Central memory CD8-positive, alpha-beta T cell (primary cell): ENCODE measurements at regions not wholly inside any gene's neighbourhood (a gene's known extent, or its start where the extent isn't known, plus 50 kb on each side); places are given as distances from the start of the nearest gene placed in this dataset.

ENCODE experiments used
- ATAC-seq: fragments of 150-1000 bp; cut with Tn5 transposase; replicated peaks from 2 replicates; pipeline ENCODE4 v1.10.0; 2022; ENCODE audit warnings: mild to moderate bottlenecking, moderate FRiP score, moderate number of reproducible peaks; ENCODE audit not compliant: poor library complexity, severe bottlenecking; ENCODE audit errors: extremely low read depth
- DNase-seq, 2 donors: peaks; one replicate each; pipeline ENCODE4 v3.0.0; 2021; ENCODE audit warnings: low spot score in 2 of 2
- H3K27ac Mint-ChIP-seq: one replicate; pipeline ENCODE4 v1.8.0; 2022; ENCODE audit warnings: low read depth, mild to moderate bottlenecking, moderate library complexity, mixed read lengths
- H3K27me3 Mint-ChIP-seq: one replicate; pipeline ENCODE4 v1.8.0; 2022; ENCODE audit warnings: mixed read lengths
- H3K36me3 Mint-ChIP-seq: one replicate; pipeline ENCODE4 v1.8.0; 2022; ENCODE audit warnings: mild to moderate bottlenecking, moderate library complexity, mixed read lengths; ENCODE audit not compliant: insufficient read depth
- H3K4me1 Mint-ChIP-seq: one replicate; pipeline ENCODE4 v1.8.0; 2022; ENCODE audit warnings: mixed read lengths
- H3K4me3 Mint-ChIP-seq: one replicate; pipeline ENCODE4 v1.8.0; 2022; ENCODE audit warnings: mild to moderate bottlenecking, moderate library complexity, mixed read lengths
- H3K9me3 Mint-ChIP-seq: one replicate; pipeline ENCODE4 v1.8.0; 2022; ENCODE audit warnings: mixed read lengths

DNA sequence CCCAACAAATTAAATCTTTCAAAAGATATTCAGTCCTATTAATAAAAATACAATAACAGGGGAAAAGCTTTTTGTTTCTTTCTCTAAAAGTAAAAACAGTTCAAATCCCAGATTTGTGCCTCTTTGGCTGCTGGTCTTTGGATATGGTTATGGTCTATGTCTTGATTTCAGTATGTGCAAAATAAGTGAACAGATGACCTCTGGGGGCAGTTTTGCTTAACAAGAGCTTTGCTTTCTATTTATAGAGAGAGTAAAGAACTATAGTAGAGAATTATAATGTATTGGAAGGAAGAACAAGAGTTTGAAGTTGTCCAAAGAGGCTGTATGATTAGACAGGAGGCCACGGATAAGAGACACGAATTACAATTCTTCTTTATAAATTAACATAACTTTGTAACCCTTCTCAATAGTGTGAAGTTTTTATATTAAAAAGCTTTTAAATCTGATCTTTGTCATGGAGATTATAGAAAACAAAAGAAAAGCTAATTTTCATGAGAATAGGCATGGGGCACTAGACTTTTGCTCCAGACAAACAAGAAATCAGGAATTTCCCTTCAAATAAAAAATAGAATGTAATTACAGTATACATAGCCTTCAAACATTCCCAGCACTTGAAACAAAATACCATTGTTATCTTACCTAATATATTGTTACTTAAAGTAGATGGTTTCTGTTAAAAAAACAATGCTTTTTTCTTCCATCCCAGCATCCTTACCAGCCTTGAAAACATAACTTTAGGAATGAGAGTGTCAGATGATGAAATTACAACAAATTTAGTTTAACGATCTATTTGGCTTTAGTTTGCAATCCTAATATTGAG, 432.7 kb upstream of the ARHGEF26 start:
- H3K4me3 Mint-ChIP-seq = no peak overlapping the region
- no peaks in the 10 kb centered on the region for H3K4me1 Mint-ChIP-seq
- no peaks in the 10 kb centered on the region for H3K9me3 Mint-ChIP-seq
- no peak overlapping the region for H3K27ac Mint-ChIP-seq
- no peaks in the 10 kb centered on the region for H3K36me3 Mint-ChIP-seq
- ATAC-seq (no peak), DNase-seq (no peak)
- H3K27me3 Mint-ChIP-seq = no peaks in the 10 kb centered on the region

DNA sequence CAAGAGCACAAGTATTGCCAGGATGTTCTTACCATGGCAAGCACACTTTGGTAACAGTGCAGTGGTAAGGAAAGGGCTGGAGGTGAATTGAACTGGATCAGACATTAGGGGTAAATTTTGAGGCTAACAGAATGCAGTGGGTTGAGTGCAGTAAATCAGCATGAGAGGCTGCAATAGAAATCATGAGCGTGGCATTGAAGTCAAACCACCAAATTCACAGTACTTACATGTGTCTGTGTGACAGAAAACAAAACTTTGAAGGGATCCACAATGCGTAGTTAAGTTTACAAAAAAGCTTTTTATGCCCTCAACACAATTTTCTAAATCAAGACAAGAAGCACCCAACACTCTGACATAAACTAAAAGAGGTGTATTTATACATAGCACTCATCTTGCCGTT, 428.0 kb upstream of the ARHGEF26 start:
- no peaks in the 10 kb centered on the region for H3K36me3 Mint-ChIP-seq
- no peaks in the 10 kb centered on the region for H3K27me3 Mint-ChIP-seq
- H3K9me3 Mint-ChIP-seq = no peaks in the 10 kb centered on the region
- H3K27ac Mint-ChIP-seq = no peak overlapping the region
- no peaks in the 10 kb centered on the region for H3K4me1 Mint-ChIP-seq
- H3K4me3 Mint-ChIP-seq = no peak overlapping the region
- ATAC-seq (no peak), DNase-seq (no peak)

DNA sequence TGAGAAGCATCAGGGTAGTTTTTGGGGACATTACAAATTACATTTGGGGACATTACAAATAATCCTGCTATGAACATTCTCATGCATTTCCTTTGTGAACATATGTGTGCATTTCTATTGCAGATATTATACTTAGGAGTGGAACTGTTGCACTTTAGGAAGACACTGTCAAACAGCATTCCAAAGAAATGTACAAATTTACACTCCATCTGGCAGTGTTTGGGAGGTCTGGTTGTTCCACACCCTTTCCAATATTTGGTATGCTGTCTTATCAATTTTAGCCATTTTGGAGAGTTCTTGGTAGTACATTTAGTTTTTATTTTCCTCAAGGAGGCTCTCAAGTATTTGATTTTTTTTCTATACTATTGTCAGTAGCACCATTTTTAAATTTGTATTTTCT, 419.1 kb upstream of the ARHGEF26 start:
- H3K4me1 Mint-ChIP-seq = no peaks in the 10 kb centered on the region
- ATAC-seq (no peak), DNase-seq (no peak)
- peaks cover 39% of the 10 kb centered on the region for H3K27me3 Mint-ChIP-seq
- H3K27ac Mint-ChIP-seq = no peak overlapping the region
- no peak overlapping the region for H3K4me3 Mint-ChIP-seq
- H3K36me3 Mint-ChIP-seq = no peaks in the 10 kb centered on the region
- no peaks in the 10 kb centered on the region for H3K9me3 Mint-ChIP-seq

DNA sequence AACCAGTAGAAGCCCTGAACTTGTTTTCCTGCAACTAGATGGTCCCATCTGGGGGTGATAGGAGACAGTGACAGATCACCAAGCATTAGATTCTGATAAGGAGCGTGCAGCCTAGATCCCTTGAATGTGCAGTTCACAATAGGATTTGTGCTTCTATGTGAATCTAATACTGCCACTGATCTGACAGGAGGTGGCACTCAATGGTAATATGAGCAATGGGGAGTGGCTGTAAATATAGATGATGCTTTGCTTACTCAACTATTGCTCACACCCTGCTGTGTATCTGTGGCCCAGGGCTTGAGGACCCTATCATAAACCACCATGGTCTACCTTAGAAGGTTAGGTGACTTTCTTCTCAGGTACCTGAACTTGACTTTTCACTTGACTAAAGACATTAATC, 417.1 kb upstream of the ARHGEF26 start:
- Mint-ChIP-seq H3K27ac (no peak overlapping the region), H3K36me3 (no peaks in the 10 kb centered on the region), H3K4me3 (no peak overlapping the region), H3K9me3 (no peaks in the 10 kb centered on the region), H3K4me1 (no peaks in the 10 kb centered on the region), H3K27me3 (peaks cover 50% of the 10 kb centered on the region)
- ATAC-seq (no peak), DNase-seq (no peak)

DNA sequence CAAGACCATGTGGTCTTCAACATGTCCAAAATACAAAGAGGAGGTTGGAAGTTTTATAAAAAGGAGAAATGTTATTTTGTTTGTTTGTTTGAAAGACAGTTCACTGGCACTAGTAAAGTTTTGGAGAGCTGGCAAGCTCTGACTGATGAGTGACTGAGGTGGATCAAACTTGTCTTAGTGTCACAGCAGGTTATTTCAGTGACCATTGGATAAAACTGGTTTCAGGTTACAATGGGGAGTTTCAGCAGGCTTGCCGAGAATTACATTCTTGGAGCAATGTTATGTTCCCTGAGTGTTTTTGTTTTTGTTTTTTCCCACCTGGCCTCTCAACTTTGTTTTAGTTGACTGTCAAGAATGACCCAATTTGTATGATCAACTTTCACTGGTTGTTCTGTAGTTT, 414.5 kb upstream of the ARHGEF26 start:
- H3K27me3 Mint-ChIP-seq = peaks cover 71% of the 10 kb centered on the region
- no peak overlapping the region for H3K4me3 Mint-ChIP-seq
- H3K36me3 Mint-ChIP-seq = no peaks in the 10 kb centered on the region
- no peak for DNase-seq
- H3K4me1 Mint-ChIP-seq = no peaks in the 10 kb centered on the region
- no peaks in the 10 kb centered on the region for H3K9me3 Mint-ChIP-seq
- H3K27ac Mint-ChIP-seq = no peak overlapping the region
- no peak for ATAC-seq

DNA sequence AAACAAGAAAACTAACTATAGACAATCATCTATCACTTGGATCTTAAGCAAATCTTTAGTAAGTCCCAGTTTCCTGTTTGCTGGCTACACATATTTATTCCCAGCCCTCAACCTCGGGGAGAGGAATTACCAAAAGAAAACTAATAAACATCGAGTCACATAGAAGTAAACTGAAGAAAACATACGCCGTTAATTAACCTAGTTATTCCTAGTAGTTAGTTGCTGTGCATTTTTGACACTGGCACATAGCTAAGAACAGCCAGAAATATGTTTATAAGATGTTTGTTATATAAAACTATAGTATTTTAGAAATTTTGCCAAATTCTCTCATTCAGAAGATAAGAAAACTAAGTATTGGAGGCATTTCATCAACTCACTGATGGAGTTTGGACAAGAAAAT, 407.2 kb upstream of the ARHGEF26 start:
- H3K36me3 Mint-ChIP-seq = no peaks in the 10 kb centered on the region
- H3K4me3 Mint-ChIP-seq = no peak overlapping the region
- H3K27me3 Mint-ChIP-seq = peaks cover 36% of the 10 kb centered on the region
- H3K27ac Mint-ChIP-seq = no peak overlapping the region
- DNase-seq = no peak
- no peaks in the 10 kb centered on the region for H3K9me3 Mint-ChIP-seq
- ATAC-seq = no peak
- no peaks in the 10 kb centered on the region for H3K4me1 Mint-ChIP-seq

DNA sequence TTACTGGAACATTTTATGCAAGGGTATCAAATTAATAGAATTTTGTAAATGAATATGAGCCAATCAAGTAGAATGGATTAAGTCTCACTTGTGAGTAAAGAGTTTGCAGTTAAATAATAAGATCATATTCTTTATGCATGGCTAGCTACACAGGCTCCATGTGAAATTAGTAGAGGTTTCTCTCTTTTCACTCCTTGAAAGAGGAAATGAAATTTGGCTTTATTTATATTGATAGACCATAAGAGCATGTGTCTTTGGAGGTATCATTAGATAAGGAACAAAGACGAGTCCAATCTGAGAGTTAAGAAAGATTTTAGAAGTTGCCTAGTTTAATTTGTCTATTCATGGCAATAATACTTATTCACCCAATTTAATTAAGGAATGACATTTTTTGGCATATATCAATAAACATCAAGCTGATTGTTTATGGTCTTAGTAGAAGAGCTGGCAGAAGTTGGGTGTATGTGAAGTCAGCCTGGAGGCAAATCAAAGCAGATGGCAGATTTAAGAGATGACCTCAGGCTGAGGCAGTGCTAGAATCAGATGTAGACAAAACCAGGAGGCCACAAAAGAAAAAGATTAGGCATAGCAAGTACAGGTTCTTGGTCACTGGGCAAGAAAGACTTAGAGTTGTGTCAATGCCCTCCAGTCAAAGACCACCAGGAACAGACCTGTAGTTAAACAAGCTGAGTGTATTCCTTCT, 406.5 kb upstream of the ARHGEF26 start:
- H3K4me3 Mint-ChIP-seq = no peak overlapping the region
- H3K36me3 Mint-ChIP-seq = no peaks in the 10 kb centered on the region
- H3K27me3 Mint-ChIP-seq = peaks cover 29% of the 10 kb centered on the region
- no peaks in the 10 kb centered on the region for H3K9me3 Mint-ChIP-seq
- H3K4me1 Mint-ChIP-seq = no peaks in the 10 kb centered on the region
- H3K27ac Mint-ChIP-seq = no peak overlapping the region
- ATAC-seq (no peak), DNase-seq (no peak)

DNA sequence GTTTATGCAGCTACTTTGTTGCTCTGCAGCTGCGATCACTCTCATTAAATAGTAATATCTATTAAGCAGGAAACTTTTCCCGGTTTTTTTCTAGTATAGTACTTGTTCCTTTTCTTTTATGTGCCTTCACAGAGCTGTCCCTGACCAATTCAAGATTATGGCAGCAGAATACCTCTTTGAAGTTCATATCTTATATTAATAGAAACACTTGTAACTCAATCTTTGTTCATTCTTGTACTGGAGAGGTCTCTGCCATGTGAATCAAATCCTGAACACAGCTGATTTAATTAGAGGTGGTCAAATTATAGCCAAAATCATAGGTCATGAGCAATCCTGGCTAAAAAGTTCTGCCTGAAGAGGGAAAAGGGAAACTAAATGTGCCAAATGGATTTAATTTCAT, 399.0 kb upstream of the ARHGEF26 start:
- Mint-ChIP-seq H3K36me3 (no peaks in the 10 kb centered on the region), H3K27ac (no peak overlapping the region), H3K4me3 (no peak overlapping the region), H3K27me3 (peaks cover 42% of the 10 kb centered on the region), H3K4me1 (no peaks in the 10 kb centered on the region), H3K9me3 (no peaks in the 10 kb centered on the region)
- no peak for ATAC-seq
- DNase-seq = no peak

DNA sequence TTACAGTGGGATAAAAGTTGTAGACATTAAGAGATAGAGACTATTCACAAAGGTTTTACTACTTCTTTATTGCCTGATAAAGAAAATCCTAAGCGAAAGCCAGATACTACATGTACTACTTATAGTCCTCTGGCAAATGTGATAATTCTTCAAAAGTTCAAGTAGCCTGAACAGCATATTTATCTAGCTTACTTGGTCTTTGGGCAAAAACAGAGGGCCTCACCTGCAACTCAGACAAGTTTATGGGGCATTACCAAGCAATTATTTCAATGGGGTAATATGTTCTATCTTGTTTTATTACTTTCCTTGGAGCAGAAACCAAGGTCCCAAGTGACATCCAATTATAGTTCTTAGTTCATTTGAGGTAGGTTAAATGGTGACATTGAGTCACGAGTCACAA, 390.1 kb upstream of the ARHGEF26 start:
- Mint-ChIP-seq H3K9me3 (peaks cover 8% of the 10 kb centered on the region), H3K27me3 (peaks cover 21% of the 10 kb centered on the region), H3K4me1 (no peaks in the 10 kb centered on the region)

DNA sequence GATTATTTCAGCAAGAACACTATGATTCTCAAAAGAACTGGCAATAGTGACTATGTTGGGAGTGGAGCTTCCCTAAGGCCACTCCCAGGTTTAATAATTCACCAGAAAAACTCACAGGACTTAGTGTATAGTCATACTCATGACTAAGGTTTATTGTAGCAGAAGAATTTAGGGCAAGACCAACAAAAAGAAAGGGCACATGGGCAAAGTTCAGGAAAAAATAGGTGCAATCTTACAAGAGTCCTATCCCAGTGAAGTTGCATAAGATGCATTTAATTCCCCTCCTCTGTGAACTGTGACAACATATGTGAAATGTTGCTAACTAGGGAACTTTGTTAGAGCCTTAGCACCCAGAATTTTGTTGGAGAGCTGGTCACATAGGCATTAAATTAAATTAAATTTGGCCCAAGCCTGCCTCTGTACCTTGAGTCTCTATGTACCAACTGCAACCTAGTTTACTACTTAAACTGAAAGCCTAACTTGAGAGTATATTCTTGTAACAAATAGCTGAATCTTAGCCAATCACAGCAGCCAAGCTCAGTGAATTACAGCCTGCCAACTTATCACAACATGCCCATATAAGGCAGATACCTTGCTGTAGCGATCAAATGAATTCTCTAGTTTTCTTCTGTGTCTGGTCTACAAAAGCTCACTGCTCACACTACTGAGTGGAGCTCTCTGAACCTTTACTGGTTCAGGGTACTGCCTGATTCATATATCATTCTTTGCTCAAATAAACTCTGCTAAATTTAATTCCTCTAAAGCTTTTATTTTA, 386.2 kb upstream of the ARHGEF26 start:
- Mint-ChIP-seq H3K9me3 (peaks cover 8% of the 10 kb centered on the region), H3K4me1 (no peaks in the 10 kb centered on the region), H3K27me3 (peaks cover 3% of the 10 kb centered on the region), H3K36me3 (no peaks in the 10 kb centered on the region), H3K27ac (no peak overlapping the region), H3K4me3 (no peak overlapping the region)
- DNase-seq (no peak), ATAC-seq (no peak)

More for the DNA sequence above, 390.1 kb upstream of the ARHGEF26 start:
- no peak overlapping the region for H3K27ac Mint-ChIP-seq
- H3K36me3 Mint-ChIP-seq = no peaks in the 10 kb centered on the region
- ATAC-seq (no peak), DNase-seq (no peak)
- H3K4me3 Mint-ChIP-seq = no peak overlapping the region

DNA sequence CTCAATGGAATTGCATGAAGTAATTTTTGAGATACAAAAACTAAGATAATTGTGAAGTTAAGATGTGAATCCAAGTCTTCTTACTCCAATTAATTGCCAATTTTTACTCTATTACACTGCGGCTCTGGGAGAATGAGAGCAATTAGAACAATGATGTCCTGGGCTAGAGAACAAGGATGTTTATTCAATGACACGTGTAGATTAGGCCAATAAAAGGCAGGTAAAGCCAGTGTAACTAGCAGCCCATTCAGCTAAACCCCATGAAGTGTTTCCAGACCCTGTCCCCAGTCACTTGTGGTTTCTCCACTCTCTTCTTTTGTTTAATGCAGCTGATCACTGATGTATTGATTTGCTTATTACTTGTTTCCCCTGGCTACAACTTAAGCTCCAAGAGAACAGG, 381.1 kb upstream of the ARHGEF26 start:
- Mint-ChIP-seq H3K4me3 (no peak overlapping the region), H3K27ac (no peak overlapping the region), H3K4me1 (no peaks in the 10 kb centered on the region)

DNA sequence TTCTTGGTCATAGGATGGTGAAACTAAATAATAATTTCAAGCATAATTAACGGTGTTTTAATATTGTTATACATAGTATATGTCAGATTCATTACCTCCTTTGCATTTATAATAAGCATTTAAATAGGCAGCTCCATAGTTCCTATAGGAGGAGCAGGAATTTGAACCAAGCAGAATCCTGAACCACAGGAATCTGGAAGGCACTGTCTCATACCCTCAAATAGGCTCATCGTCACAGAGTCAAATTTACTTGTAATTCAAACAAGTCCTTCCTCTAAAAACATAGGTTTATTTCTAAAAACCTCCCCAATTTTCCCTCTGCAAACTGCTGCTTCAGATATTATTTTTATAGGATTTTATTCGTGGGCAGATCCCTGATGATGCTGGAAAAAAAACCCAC, 376.3 kb upstream of the ARHGEF26 start:
- DNase-seq = no peak
- H3K9me3 Mint-ChIP-seq = no peaks in the 10 kb centered on the region
- no peak overlapping the region for H3K27ac Mint-ChIP-seq
- no peaks in the 10 kb centered on the region for H3K27me3 Mint-ChIP-seq
- ATAC-seq = no peak
- H3K4me3 Mint-ChIP-seq = no peak overlapping the region
- H3K36me3 Mint-ChIP-seq = no peaks in the 10 kb centered on the region
- H3K4me1 Mint-ChIP-seq = no peaks in the 10 kb centered on the region

More for the DNA sequence above, 381.1 kb upstream of the ARHGEF26 start:
- DNase-seq = no peak
- no peaks in the 10 kb centered on the region for H3K36me3 Mint-ChIP-seq
- H3K9me3 Mint-ChIP-seq = no peaks in the 10 kb centered on the region
- ATAC-seq = no peak
- H3K27me3 Mint-ChIP-seq = no peaks in the 10 kb centered on the region
